OCI-LY1 (cell line): ENCODE measurements at regions not wholly inside any gene's neighbourhood (a gene's known extent, or its start where the extent isn't known, plus 50 kb on each side); places are given as distances from the start of the nearest gene placed in this dataset.

Experiments used
- H2AFZ ChIP-seq: fragments of 200-600 bp; sonication (generic), shearing (Covaris generic); 2 replicates; pipeline ENCODE4 v1.6.0; 2014; ENCODE audit warnings: antibody characterized with exemption, mild to moderate bottlenecking, low read length
- H3F3A ChIP-seq: fragments of 200-600 bp; sonication (generic), shearing (Covaris generic); 2 replicates; pipeline ENCODE4 v1.6.0; 2014; ENCODE audit warnings: mild to moderate bottlenecking, antibody characterized with exemption, low read length, moderate library complexity; ENCODE audit not compliant: insufficient read depth
- H3K27ac ChIP-seq: fragments of 200-600 bp; sonication (generic); 2 replicates; pipeline ENCODE4 v1.5.1; 2014; ENCODE audit warnings: low read length, mixed run types, mild to moderate bottlenecking, low read depth; ENCODE audit not compliant: poor library complexity, severe bottlenecking
- H3K27me3 ChIP-seq: fragments of 200-600 bp; sonication (generic); 2 replicates; pipeline ENCODE4 v1.6.0; 2014; ENCODE audit warnings: antibody characterized with exemption, mild to moderate bottlenecking, low read length, moderate library complexity; ENCODE audit not compliant: insufficient read depth
- H3K36me3 ChIP-seq: fragments of 200-600 bp; sonication (generic); 2 replicates; pipeline ENCODE4 v1.6.1; 2014; ENCODE audit warnings: mild to moderate bottlenecking, antibody characterized with exemption, low read length, moderate library complexity, mixed read lengths; ENCODE audit not compliant: insufficient read depth
- H3K4me1 ChIP-seq: fragments of 200-600 bp; sonication (generic); 2 replicates; pipeline ENCODE4 v1.5.1; 2014; ENCODE audit warnings: mild to moderate bottlenecking, low read length, moderate library complexity; ENCODE audit not compliant: insufficient read depth, severe bottlenecking
- H3K4me2 ChIP-seq: fragments of 200-600 bp; sonication (generic), shearing (Covaris generic); 2 replicates; pipeline ENCODE4 v1.6.1; 2014; ENCODE audit warnings: low read length
- H3K4me3 ChIP-seq: fragments of 200-600 bp; sonication (generic); 2 replicates; pipeline ENCODE4 v1.5.1; 2014; ENCODE audit warnings: low read length, low read depth, mild to moderate bottlenecking, mixed read lengths; ENCODE audit not compliant: poor library complexity, severe bottlenecking
- H3K79me2 ChIP-seq: fragments of 200-600 bp; shearing (Covaris generic); 2 replicates; pipeline ENCODE4 v1.6.1; 2016; ENCODE audit warnings: mixed run types, low read length, mixed read lengths; ENCODE audit not compliant: insufficient read depth
- H3K9ac ChIP-seq: fragments of 200-600 bp; sonication (generic), shearing (Covaris generic); 2 replicates; pipeline ENCODE4 v1.6.1; 2014; ENCODE audit warnings: mild to moderate bottlenecking, low read length, mixed read lengths
- H3K9me2 ChIP-seq: fragments of 200-600 bp; sonication (generic), shearing (Covaris generic); 2 replicates; pipeline ENCODE4 v1.6.1; 2014; ENCODE audit warnings: low read depth, mild to moderate bottlenecking, low read length, mixed read lengths
- H3K9me3 ChIP-seq: fragments of 200-600 bp; shearing (Covaris generic); 2 replicates; pipeline ENCODE4 v1.6.1; 2014; ENCODE audit warnings: low read length, mixed read lengths
- H4K20me1 ChIP-seq: fragments of 200-600 bp; sonication (generic), shearing (Covaris generic); 2 replicates; pipeline ENCODE4 v1.6.0; 2016; ENCODE audit warnings: mild to moderate bottlenecking, low read length; ENCODE audit not compliant: insufficient read depth
- CTCF ChIP-seq: fragments of 200-600 bp; sonication (generic), shearing (Covaris generic); IDR thresholded peaks from 2 replicates; pipeline ENCODE4 v1.5.1; 2017; ENCODE audit warnings: mild to moderate bottlenecking, antibody characterized with exemption, low read length, moderate library complexity, mixed read lengths
- EZH2 ChIP-seq: fragments of 200-600 bp; sonication (generic), shearing (Covaris generic); IDR thresholded peaks from 2 replicates; pipeline ENCODE4 v1.8.0; 2017; ENCODE audit warnings: borderline replicate concordance, mixed run types, mild to moderate bottlenecking, antibody characterized with exemption, low read length, moderate library complexity, mixed read lengths

GRCh38 chr14:34075042-34075744 lies 124.3 kb upstream of the EGLN3 start:
- no peaks in the 10 kb centered on the region for H3K9me2 ChIP-seq
- H3K4me3 ChIP-seq = no peak overlapping the region
- no peak overlapping the region for H2AFZ ChIP-seq
- H3K9me3 ChIP-seq = no peaks in the 10 kb centered on the region
- no peaks in the 10 kb centered on the region for H3K27me3 ChIP-seq
- H3K4me2 ChIP-seq = no peak overlapping the region
- H3K4me1 ChIP-seq = no peaks in the 10 kb centered on the region
- no peak for TF ChIP-seq EZH2
- TF ChIP-seq CTCF = no peak
- no peaks in the 10 kb centered on the region for H3F3A ChIP-seq
- H3K9ac ChIP-seq = no peak overlapping the region
- no peaks in the 10 kb centered on the region for H4K20me1 ChIP-seq
- no peaks in the 10 kb centered on the region for H3K36me3 ChIP-seq
- H3K79me2 ChIP-seq = no peaks in the 10 kb centered on the region
- no peak overlapping the region for H3K27ac ChIP-seq

GRCh38 chr14:34072921-34073320 lies 122.0 kb upstream of the EGLN3 start:
- H3K36me3 ChIP-seq = no peaks in the 10 kb centered on the region
- TF ChIP-seq CTCF = no peak
- TF ChIP-seq EZH2 = no peak
- H3F3A ChIP-seq = no peaks in the 10 kb centered on the region
- H3K4me2 ChIP-seq = no peak overlapping the region
- no peak overlapping the region for H3K27ac ChIP-seq
- no peaks in the 10 kb centered on the region for H3K9me2 ChIP-seq
- H3K79me2 ChIP-seq = no peaks in the 10 kb centered on the region
- H3K9me3 ChIP-seq = no peaks in the 10 kb centered on the region
- H3K4me3 ChIP-seq = no peak overlapping the region
- H3K27me3 ChIP-seq = no peaks in the 10 kb centered on the region
- no peak overlapping the region for H3K9ac ChIP-seq
- no peaks in the 10 kb centered on the region for H4K20me1 ChIP-seq
- no peaks in the 10 kb centered on the region for H3K4me1 ChIP-seq
- no peak overlapping the region for H2AFZ ChIP-seq

GRCh38 chr14:34072401-34072800 lies 121.5 kb upstream of the EGLN3 start:
- H3K9ac ChIP-seq = no peak overlapping the region
- no peaks in the 10 kb centered on the region for H3K9me3 ChIP-seq
- TF ChIP-seq CTCF = no peak
- TF ChIP-seq EZH2 = no peak
- no peaks in the 10 kb centered on the region for H3K79me2 ChIP-seq
- H3K27ac ChIP-seq = no peak overlapping the region
- H3K4me3 ChIP-seq = no peak overlapping the region
- no peaks in the 10 kb centered on the region for H3K4me1 ChIP-seq
- no peaks in the 10 kb centered on the region for H3K9me2 ChIP-seq
- no peaks in the 10 kb centered on the region for H4K20me1 ChIP-seq
- H3K36me3 ChIP-seq = no peaks in the 10 kb centered on the region
- no peak overlapping the region for H3K4me2 ChIP-seq
- no peak overlapping the region for H2AFZ ChIP-seq
- no peaks in the 10 kb centered on the region for H3K27me3 ChIP-seq
- H3F3A ChIP-seq = no peaks in the 10 kb centered on the region
